Testis (tissue), 2 donors: ENCODE measurements at regions not wholly inside any gene's neighbourhood (a gene's known extent, or its start where the extent isn't known, plus 50 kb on each side); places are given as distances from the start of the nearest gene placed in this dataset.

Source experiments
- DNase-seq: peaks from one replicate; pipeline ENCODE4 v3.0.0-alpha.2; 2019
- H3K27ac ChIP-seq, 2 donors: fragments of 200-600 bp; sonication (generic); one replicate each; pipeline ENCODE4 v1.5.1; 2019
- H3K27me3 ChIP-seq: fragments of 200-600 bp; sonication (generic); one replicate; pipeline ENCODE4 v1.5.1; 2019
- H3K36me3 ChIP-seq: fragments of 200-600 bp; sonication (generic); one replicate; pipeline ENCODE4 v1.5.1; 2017; ENCODE audit warnings: low read depth; ENCODE audit errors: missing control alignments
- H3K4me1 ChIP-seq: fragments of 200-600 bp; sonication (generic); one replicate; pipeline ENCODE4 v1.5.1; 2019
- H3K4me3 ChIP-seq, 2 donors: fragments of 200-600 bp; sonication (generic); one replicate each; pipeline ENCODE4 v1.5.1; 2017 to 2019
- H3K9me3 ChIP-seq: fragments of 200-600 bp; sonication (generic); one replicate; pipeline ENCODE4 v1.5.1; 2017
- POLR2A ChIP-seq: fragments of 450-650 bp; IDR thresholded peaks from one replicate; pipeline ENCODE4 v1.6.1; 2017; ENCODE audit warnings: antibody characterized with exemption, mild to moderate bottlenecking, moderate library complexity
- WGBS, 2 donors: methylation state at CpG; one replicate each; pipeline ENCODE4 v1.1.5; 2018; 5-methylcytosine and 5-hydroxymethylcytosine counted together
- intact Hi-C: fragments of 100-400 bp; cut with DNase I; formaldehyde crosslinking; loops from one replicate; pipeline ENCODE4 v1.15.1; 2023; ENCODE audit warnings: low total_unique reads
- TF ChIP-seq, protein P1 (sequence below), 3 experiments: fragments of 450-650 bp in 2 of 3; fragments of 200-600 bp in 1 of 3; sonication (generic) in 1 of 3; IDR thresholded peaks; one replicate each; pipeline ENCODE4 v1.5.1; 2016 to 2019; ENCODE audit warnings: antibody characterized with exemption in 3 of 3, mild to moderate bottlenecking in 2 of 3, moderate library complexity in 1 of 3

DNA sequence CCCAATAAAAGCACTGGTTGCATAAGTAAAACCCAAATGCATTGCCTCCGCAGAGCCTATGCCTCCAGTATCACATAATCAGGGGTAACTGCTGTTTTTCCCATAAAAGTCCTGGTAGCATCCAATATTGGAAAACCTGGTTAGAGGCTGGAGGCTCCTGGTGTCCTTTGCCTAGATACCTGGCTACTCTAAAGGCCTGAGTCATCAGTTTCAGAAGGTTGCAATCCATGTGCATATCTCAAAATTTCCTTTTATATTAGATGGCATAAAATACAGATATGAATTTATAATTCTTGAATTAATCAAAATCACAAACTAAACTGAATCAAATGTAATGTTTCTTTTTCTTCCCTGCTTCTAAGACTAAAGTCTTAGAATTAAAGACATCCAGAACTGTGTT is 164.2 kb upstream of the DCN start:
- Histone ChIP-seq H3K4me3 (no peak overlapping the region), H3K27me3 (no peaks in the 10 kb centered on the region), H3K36me3 (no peaks in the 10 kb centered on the region), H3K27ac (no peak overlapping the region), H3K4me1 (no peaks in the 10 kb centered on the region), H3K9me3 (no peaks in the 10 kb centered on the region)
- TF ChIP-seq, protein P1, sequence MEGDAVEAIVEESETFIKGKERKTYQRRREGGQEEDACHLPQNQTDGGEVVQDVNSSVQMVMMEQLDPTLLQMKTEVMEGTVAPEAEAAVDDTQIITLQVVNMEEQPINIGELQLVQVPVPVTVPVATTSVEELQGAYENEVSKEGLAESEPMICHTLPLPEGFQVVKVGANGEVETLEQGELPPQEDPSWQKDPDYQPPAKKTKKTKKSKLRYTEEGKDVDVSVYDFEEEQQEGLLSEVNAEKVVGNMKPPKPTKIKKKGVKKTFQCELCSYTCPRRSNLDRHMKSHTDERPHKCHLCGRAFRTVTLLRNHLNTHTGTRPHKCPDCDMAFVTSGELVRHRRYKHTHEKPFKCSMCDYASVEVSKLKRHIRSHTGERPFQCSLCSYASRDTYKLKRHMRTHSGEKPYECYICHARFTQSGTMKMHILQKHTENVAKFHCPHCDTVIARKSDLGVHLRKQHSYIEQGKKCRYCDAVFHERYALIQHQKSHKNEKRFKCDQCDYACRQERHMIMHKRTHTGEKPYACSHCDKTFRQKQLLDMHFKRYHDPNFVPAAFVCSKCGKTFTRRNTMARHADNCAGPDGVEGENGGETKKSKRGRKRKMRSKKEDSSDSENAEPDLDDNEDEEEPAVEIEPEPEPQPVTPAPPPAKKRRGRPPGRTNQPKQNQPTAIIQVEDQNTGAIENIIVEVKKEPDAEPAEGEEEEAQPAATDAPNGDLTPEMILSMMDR (IDR thresholded peaks at IDR 0.05), result no peak
- DNase-seq, result no peak
- intact Hi-C loops, result no loop called here
- 88 to 93% methylated on average over 1 of the region's 1 CpG for WGBS, 2 donors

DNA sequence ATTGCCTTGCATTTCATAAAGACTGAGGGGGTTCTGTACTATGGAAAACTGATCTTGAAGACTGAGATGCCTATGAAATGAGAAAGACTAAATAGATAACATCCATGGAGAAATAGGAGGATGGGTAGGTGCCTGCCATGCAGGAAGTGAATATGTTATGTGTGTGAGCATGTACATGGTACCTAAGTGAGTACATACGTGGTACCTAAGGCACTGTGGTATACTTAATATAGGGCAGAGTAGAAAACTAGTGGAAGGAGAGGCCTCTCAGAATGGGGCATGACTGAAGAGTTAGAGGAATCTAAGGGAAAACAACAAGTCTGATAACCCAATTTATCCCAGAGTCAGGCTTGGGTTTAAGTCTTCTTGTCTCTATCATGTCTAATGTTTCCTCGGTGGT is 161.8 kb upstream of the DCN start:
- H3K4me1 ChIP-seq, result no peaks in the 10 kb centered on the region
- 87 to 90% methylated on average over 2 of the region's 2 CpGs for WGBS, 2 donors
- H3K9me3 ChIP-seq, result no peaks in the 10 kb centered on the region
- no peak overlapping the region for H3K4me3 ChIP-seq
- no peak for TF ChIP-seq POLR2A
- TF ChIP-seq, protein P1 (IDR thresholded peaks at IDR 0.05), result no peak
- intact Hi-C loops, result no loop called here
- H3K36me3 ChIP-seq, result no peaks in the 10 kb centered on the region
- H3K27ac ChIP-seq, result no peak overlapping the region
- DNase-seq, result no peak
- H3K27me3 ChIP-seq, result no peaks in the 10 kb centered on the region

DNA sequence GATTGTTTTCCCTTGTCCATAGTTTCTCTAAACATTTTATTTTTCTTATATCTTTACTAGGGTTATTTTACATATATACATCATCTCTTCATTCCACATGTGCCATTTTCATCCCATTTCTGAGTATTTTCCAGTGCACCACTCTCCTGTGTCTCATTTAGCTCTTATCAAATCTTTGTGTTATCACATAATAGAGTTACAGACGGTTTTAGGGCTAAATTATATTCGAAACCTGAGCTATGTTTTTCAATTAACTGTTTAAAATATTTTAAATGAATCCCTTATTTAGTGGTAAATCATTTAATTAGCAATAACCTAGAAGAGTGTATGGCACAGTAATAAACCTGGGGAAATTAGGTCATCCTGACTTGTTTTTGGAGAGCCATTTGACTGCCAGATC is 160.4 kb upstream of the DCN start:
- WGBS, 2 donors, result 81 to 90% methylated on average over 2 of the region's 2 CpGs
- intact Hi-C loops, result no loop called here
- no peaks in the 10 kb centered on the region for H3K36me3 ChIP-seq
- no peaks in the 10 kb centered on the region for H3K9me3 ChIP-seq
- H3K4me1 ChIP-seq, result no peaks in the 10 kb centered on the region
- DNase-seq, result no peak
- H3K27me3 ChIP-seq, result no peaks in the 10 kb centered on the region
- H3K4me3 ChIP-seq, result no peak overlapping the region
- TF ChIP-seq, protein P1 (IDR thresholded peaks at IDR 0.05), result no peak
- TF ChIP-seq POLR2A, result no peak
- no peak overlapping the region for H3K27ac ChIP-seq

DNA sequence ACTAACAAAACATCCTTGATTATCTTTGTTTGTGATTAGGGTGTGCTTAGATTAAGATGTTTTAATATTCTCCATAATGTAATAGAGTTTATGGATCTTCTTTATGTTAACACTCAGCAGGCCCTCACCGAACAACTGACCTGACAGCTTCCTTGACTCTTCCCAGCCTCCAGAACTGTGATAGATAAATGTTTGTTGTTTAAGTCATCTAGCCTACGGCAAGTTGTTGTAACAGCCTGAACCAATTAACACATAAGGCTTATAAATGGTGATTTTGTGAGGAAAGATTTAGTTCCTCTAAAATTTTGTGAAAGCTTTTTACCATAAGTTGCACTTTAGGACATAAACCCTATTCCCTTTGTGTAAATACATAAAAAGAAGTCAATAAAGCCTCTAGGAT is 156.5 kb upstream of the DCN start:
- intact Hi-C loops, result loop anchor here (10.0 kb wide), 1 partner anchor 364 kb away; no protein-coding TSS in a partner anchor

DNA sequence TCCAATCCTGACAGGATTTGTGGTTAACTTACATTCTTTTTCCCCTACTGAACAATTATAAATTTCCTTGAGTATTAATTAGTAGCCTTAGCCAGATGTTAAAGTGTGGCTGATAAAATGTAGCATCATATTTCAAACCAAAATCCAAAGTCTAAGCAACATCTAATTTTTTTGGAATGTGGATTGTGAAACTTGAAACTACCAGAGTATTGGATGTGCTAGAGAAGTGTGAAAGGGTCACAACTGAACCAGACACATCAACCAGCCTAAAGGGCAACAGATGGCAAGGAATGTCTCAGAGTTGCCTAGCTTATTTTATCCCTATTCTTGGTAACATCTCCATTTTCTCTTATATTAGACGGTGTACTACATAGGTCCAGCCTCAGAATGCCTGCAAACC is 153.1 kb upstream of the DCN start:
- Histone ChIP-seq H3K9me3 (no peaks in the 10 kb centered on the region), H3K36me3 (no peaks in the 10 kb centered on the region), H3K27me3 (no peaks in the 10 kb centered on the region), H3K4me3 (no peak overlapping the region), H3K4me1 (no peaks in the 10 kb centered on the region), H3K27ac (no peak overlapping the region)
- 81 to 100% methylated on average over 1 of the region's 1 CpG for WGBS, 2 donors
- intact Hi-C loops, result loop anchor here (10.0 kb wide), 1 partner anchor 361 kb away; no protein-coding TSS in a partner anchor
- TF ChIP-seq, protein P1 (IDR thresholded peaks at IDR 0.05), result no peak
- no peak for TF ChIP-seq POLR2A
- DNase-seq, result no peak

More for the DNA sequence above, 156.5 kb upstream of the DCN start:
- Histone ChIP-seq H3K27me3 (no peaks in the 10 kb centered on the region), H3K27ac (no peak overlapping the region), H3K9me3 (no peaks in the 10 kb centered on the region), H3K36me3 (no peaks in the 10 kb centered on the region), H3K4me3 (no peak overlapping the region), H3K4me1 (no peaks in the 10 kb centered on the region)
- TF ChIP-seq, protein P1 (IDR thresholded peaks at IDR 0.05), result no peak
- no peak for TF ChIP-seq POLR2A
- 90 to 92% methylated on average over 2 of the region's 2 CpGs for WGBS, 2 donors
- DNase-seq, result no peak
